ENCODE measurements at regions not wholly inside any gene's neighbourhood (a gene's known extent, or its start where the extent isn't known, plus 50 kb on each side); places are given as distances from the start of the nearest gene placed in this dataset.

DNA sequence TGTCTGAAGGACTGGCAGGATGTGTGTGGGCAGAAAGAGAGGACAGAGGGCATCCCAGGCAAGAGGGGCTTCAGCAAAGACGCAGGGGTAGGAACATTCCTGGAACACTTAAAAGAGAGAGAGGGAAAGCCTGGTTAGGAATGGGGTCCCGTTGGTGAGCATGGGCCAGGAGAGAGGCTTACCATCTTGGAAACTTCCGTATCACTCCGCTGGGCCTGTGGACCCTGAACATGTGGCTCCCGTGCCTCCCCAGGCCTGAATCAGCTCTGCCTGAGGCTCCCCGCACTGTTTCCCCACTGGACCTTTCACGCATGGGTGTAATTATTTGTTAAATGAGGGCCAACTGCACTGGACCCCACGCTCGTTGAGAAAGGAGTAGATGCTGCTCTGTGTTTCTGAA is 191.1 kb upstream of the GLI2 start:
- TF ChIP-seq, protein P1, sequence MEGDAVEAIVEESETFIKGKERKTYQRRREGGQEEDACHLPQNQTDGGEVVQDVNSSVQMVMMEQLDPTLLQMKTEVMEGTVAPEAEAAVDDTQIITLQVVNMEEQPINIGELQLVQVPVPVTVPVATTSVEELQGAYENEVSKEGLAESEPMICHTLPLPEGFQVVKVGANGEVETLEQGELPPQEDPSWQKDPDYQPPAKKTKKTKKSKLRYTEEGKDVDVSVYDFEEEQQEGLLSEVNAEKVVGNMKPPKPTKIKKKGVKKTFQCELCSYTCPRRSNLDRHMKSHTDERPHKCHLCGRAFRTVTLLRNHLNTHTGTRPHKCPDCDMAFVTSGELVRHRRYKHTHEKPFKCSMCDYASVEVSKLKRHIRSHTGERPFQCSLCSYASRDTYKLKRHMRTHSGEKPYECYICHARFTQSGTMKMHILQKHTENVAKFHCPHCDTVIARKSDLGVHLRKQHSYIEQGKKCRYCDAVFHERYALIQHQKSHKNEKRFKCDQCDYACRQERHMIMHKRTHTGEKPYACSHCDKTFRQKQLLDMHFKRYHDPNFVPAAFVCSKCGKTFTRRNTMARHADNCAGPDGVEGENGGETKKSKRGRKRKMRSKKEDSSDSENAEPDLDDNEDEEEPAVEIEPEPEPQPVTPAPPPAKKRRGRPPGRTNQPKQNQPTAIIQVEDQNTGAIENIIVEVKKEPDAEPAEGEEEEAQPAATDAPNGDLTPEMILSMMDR (IDR thresholded peaks at IDR 0.05): no peak
- TF ChIP-seq EZH2 (IDR thresholded peaks at IDR 0.05): no peak
- no peak for TF ChIP-seq EZH2phosphoT487 (IDR thresholded peaks at IDR 0.05)
